GM12874 (cell line): ENCODE measurements at regions not wholly inside any gene's neighbourhood (a gene's known extent, or its start where the extent isn't known, plus 50 kb on each side); places are given as distances from the start of the nearest gene placed in this dataset.

Source experiments
- TF ChIP-seq, protein P1 (sequence below): IDR thresholded peaks from 2 replicates; pipeline ENCODE4 v1.5.1; 2011; ENCODE audit warnings: low read depth, mild to moderate bottlenecking, control low read depth, low read length, moderate library complexity; ENCODE audit not compliant: insufficient read depth

DNA sequence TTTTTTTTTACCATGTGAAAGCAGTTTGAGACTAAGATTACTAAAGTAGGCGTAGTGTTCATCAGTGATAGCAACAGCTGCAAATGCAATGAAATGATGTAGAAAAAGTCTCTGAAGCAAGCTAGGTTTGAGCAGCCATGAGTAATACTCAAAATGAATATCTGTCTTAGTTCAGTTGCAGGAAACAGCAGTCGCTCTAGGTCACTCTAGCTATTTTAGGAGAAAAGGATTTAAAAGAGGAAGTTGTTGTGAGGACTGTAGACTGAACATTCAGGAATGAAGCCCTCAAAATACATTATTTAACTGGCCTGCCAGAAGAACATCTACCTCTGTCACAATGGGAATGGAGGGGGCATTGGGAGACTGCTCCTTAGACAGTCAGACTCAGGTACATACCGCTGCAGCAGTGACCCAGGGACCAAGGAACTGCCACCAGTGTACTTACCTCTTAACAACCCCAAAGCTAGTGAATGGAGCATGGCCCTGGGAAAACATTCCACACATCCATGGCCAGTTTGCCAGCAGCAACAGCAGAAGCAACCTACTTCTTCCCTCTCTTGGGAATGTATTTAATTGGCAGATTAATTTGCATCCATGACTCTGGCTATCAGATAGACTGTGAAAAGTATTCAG lies 243.0 kb upstream of the KHDRBS2 start:
- TF ChIP-seq, protein P1, sequence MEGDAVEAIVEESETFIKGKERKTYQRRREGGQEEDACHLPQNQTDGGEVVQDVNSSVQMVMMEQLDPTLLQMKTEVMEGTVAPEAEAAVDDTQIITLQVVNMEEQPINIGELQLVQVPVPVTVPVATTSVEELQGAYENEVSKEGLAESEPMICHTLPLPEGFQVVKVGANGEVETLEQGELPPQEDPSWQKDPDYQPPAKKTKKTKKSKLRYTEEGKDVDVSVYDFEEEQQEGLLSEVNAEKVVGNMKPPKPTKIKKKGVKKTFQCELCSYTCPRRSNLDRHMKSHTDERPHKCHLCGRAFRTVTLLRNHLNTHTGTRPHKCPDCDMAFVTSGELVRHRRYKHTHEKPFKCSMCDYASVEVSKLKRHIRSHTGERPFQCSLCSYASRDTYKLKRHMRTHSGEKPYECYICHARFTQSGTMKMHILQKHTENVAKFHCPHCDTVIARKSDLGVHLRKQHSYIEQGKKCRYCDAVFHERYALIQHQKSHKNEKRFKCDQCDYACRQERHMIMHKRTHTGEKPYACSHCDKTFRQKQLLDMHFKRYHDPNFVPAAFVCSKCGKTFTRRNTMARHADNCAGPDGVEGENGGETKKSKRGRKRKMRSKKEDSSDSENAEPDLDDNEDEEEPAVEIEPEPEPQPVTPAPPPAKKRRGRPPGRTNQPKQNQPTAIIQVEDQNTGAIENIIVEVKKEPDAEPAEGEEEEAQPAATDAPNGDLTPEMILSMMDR, result no peak

DNA sequence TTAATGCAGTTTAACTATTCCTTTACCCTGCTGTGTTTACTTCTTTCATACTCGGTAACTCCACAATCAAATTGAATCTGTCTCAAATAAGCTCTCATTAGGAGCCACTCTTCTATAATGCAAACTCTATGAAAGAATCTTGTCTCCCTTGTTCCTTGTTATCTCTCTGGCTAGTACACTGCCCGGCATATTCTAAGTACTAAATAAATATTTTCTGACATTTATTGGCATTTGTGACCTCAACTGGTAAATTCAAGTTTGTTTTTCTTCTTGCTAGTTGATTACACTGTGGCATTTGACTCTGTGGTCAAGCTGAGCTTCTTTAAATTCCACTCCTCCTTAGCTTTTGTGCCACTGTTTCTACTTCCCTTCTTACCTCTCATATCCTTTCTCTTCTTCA lies 237.6 kb upstream of the KHDRBS2 start:
- TF ChIP-seq, protein P1, result no peak

DNA sequence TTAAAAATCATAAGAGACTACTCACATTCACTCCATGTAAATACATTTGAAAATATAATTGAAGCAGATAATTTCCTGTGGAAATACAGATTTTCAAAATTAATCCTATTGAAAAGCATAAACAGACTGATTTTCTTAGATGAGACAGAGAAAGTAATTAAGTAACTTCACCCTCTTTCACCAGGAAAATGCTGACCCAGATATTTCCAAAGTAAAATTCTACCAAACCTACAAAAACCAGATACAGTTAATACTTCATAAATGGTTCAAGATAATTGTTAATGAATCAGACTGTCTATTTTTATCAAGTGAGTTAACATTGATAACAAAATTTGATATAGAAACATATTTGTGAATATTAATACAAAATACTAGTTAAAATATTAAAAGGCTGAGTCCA lies 233.5 kb upstream of the KHDRBS2 start:
- TF ChIP-seq, protein P1, result no peak

DNA sequence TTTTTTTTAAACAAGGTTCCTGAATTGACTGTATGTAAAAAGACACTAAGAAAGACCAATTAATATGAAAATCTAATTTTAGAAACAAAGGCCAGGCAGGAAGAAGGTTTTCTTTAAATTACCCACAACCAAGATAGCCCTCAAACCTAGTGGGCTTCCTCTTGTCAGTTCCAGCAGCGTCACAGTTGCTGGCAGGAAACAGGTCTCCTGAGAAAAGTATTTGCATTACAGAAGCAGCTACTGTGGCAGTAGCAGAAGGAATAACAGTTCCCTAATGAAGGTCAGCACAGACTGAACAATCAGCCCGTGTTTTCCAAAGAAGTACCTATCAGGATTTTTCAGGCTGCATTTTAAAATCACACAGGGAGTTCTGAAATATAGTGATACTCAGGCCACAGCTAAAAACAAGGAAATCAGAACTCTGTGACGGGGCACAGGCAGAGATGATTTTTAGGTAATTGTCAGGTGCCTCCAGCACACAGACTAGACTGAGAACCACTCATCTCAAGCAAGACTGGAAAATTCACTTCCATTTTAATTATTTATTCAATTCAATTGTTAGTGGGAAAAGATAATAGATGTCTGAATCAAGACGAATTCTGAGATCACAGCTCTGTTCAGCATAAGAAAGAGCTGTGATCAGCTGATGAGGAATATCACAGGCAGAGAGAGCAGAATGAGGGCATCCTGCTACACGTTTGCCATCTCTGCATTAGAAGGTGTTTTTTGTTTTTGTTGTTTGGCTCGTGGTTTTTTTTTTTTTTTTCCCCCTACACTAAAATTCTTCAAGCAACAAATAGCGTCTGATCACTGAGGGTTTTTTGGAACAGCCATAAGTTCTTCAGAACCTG lies 230.5 kb upstream of the KHDRBS2 start:
- TF ChIP-seq, protein P1, result no peak

DNA sequence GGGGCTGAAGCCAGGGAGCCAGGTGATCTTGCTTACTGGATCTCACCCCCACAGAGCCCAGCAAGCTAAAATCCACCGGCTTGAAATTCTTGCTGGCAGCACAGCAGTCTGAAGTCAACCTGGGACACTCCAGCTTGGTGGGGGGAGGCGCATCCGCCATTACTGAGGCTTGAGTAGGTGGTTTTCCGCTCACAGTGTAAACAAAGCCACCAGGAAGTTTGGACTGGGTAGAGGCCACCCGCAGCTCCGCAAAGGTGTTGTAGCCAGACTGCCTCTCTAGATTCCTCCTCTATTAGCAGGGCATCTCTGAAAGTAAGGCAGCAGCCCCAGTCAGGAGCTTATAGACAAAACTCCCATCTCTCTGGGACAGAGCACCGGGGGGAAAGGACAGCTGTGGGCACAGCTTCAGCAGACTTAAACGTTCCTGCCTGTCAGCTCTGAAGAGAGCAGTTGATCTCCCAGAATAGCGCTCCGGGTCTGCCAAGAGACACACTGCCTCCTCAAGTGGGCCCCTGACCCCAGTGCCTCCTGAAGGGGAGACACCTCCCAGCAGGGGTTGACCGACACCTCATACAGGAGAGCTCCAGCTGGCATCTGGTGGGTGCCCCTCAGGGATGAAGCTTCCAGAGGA lies 206.3 kb upstream of the KHDRBS2 start:
- TF ChIP-seq, protein P1, result no peak

DNA sequence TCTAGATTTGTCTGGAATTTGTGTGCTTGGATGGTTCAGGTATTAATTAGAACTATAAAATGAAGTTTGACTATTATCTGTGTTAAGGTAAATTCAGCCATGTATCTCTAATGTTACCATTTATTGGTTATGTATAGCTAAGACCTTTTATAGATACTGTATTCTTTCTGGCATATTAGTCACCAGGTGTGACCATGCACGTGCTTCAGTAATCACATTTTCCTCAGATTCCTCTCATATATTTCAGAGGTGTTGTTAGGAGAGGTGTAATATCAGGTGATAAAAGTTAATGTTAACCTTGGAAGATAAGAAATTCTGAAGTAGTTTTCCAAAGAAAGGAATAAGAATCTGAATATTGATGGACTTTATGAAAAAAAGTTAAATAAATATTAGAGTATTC lies 194.5 kb upstream of the KHDRBS2 start:
- TF ChIP-seq, protein P1, result no peak

DNA sequence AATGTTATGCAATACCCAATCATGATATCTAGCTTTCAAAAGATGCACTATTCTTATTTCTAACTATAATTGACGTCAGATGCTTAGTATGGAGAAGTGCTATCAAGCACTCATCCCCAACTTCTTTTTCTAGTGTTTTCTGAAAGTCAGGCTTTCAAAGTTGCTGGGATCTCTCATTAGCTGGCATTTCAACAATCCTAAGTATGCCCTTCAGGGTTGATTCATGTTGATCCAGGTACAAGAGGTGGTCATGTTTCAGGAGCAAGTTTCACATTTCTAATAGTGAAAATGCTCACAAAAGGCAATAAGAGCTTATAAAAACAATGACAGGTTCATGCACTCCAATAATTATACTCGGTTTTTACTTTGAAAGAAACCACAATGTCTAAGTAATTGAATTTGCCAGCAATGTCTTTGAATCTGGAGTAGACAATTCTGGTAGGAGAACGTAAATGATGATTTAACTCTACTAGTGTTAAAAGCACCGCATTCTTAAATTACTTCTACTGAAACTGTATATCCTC lies 193.7 kb upstream of the KHDRBS2 start:
- TF ChIP-seq, protein P1, result no peak
